ENCODE measurements at regions not wholly inside any gene's neighbourhood (a gene's known extent, or its start where the extent isn't known, plus 50 kb on each side); places are given as distances from the start of the nearest gene placed in this dataset.
"Not testable (repeated sequence)": the region's sequence is repeated elsewhere in the genome, so short reads cannot be mapped to it uniquely, and the experiment has no call there.

DNA sequence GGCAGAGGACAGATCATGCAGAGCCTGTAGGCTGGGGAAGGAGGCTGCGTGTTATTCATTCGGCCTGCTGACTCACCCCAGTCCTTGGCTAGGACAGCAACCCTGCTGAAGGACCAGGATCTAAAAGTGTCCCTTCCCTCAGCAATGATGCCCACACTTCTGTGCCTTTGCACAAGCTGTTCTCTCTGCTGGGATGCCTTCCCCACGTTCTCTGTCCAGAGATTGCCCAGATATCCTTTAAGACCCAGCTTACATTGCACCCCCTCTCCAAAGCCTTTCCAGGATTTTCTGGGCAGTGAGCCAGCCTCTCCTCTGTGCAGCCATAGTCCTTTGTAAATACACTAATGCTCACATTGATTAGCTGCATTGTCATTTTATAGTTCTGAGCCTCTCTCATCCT lies 99.3 kb upstream of the CHD6 start:
- Mint-ChIP-seq H3K36me3 (no peaks in the 10 kb centered on the region), H3K4me1 (no peaks in the 10 kb centered on the region), H3K9me3 (peaks cover 0 to 2% (median 0%) of the 10 kb centered on the region in 9 donors), H3K27ac (no peak overlapping the region), H3K4me3 (no peak overlapping the region), H3K27me3 (peaks cover 9 to 31% (median 12%) of the 10 kb centered on the region in 5 donors)
- POLR2A ChIA-PET = no interaction called here
- ATAC-seq = no peak
- DNase-seq = no peak

DNA sequence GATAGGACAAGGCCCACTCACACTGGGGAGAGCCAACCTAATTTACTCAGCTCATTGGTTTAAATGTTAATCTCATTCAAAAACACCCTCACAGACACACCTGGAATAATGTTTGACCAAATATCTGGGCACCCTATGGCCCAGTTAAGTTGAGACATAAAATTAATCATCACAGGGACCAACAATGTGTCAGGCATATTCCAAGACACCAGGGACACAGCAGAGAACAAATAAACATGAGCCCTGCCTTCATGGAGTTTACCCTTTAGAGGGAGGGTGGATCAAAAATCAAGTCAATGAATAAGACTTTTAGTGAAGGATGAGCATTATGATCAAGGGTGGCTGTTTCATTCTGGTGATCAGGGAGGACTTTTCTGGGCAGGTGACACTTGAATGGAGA lies 98.7 kb upstream of the CHD6 start:
- Mint-ChIP-seq H3K36me3 (no peaks in the 10 kb centered on the region), H3K9me3 (peaks cover 0 to 2% (median 0%) of the 10 kb centered on the region in 9 donors), H3K27me3 (peaks cover 10 to 33% (median 12%) of the 10 kb centered on the region in 5 donors), H3K4me3 (no peak overlapping the region), H3K27ac (no peak overlapping the region), H3K4me1 (no peaks in the 10 kb centered on the region)
- ATAC-seq (no peak), DNase-seq (no peak)
- POLR2A ChIA-PET = interaction anchor here (0.5 kb wide), 1 partner anchor 15 kb away, joined by 4 read pairs; no protein-coding TSS in a partner anchor

GRCh38 chr20:41716436-41716835 lies 98.3 kb upstream of the CHD6 start:
- Mint-ChIP-seq H3K27me3 (peaks cover 10 to 33% (median 13%) of the 10 kb centered on the region in 5 donors), H3K4me3 (no peak overlapping the region), H3K36me3 (no peaks in the 10 kb centered on the region), H3K27ac (no peak overlapping the region), H3K9me3 (peaks cover 0 to 2% (median 0%) of the 10 kb centered on the region in 9 donors), H3K4me1 (no peaks in the 10 kb centered on the region)
- DNase-seq (no peak), ATAC-seq (no peak)
- POLR2A ChIA-PET = interaction anchor here (0.5 kb wide), 1 partner anchor 14 kb away, joined by 4 read pairs; no protein-coding TSS in a partner anchor

- no peak overlapping the region for H3K27ac Mint-ChIP-seq
- peaks cover 0 to 2% (median 0%) of the 10 kb centered on the region in 9 donors for H3K9me3 Mint-ChIP-seq
- DNase-seq (no peak), ATAC-seq (no peak)
- H3K36me3 Mint-ChIP-seq = no peaks in the 10 kb centered on the region
- peaks cover 14 to 33% (median 14%) of the 10 kb centered on the region in 5 donors for H3K27me3 Mint-ChIP-seq
- no peak overlapping the region for H3K4me3 Mint-ChIP-seq
- H3K4me1 Mint-ChIP-seq = no peaks in the 10 kb centered on the region
- POLR2A ChIA-PET = no interaction called here
These were observed 97.3 kb upstream of the CHD6 start for GRCh38 chr20:41715526-41715925.

DNA sequence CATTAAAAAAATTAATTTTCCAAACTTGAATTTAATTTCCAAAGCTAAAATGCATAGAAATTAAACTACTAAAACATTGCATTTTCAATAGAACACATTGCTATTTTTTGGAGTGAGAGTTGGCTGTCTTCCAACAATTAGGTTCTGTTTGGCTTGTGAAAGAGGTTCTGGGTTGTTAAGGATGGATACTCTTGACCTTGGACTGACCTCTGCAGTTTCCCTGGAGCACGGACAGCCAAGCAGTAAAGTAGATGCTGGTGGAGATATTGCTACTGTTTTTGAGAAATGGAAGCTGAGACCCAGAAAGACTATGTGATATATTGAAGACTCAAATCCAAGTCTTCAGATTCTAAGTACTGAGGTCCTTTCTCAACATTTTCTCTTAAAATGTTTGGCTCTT lies 95.9 kb upstream of the CHD6 start:
- H3K4me1 Mint-ChIP-seq = no peaks in the 10 kb centered on the region
- H3K27ac Mint-ChIP-seq = no peak overlapping the region
- no peaks in the 10 kb centered on the region for H3K36me3 Mint-ChIP-seq
- peaks cover 16 to 33% (median 17%) of the 10 kb centered on the region in 5 donors for H3K27me3 Mint-ChIP-seq
- peaks cover 0 to 2% (median 0%) of the 10 kb centered on the region in 9 donors for H3K9me3 Mint-ChIP-seq
- POLR2A ChIA-PET = no interaction called here
- DNase-seq = no peak
- no peak overlapping the region for H3K4me3 Mint-ChIP-seq
- ATAC-seq = no peak

GRCh38 chr20:41704896-41705295 lies 86.7 kb upstream of the CHD6 start:
- Mint-ChIP-seq H3K4me3 (no peak overlapping the region), H3K27ac (no peak overlapping the region), H3K4me1 (no peaks in the 10 kb centered on the region), H3K9me3 (no peaks in the 10 kb centered on the region), H3K36me3 (no peaks in the 10 kb centered on the region), H3K27me3 (peaks cover 0 to 10% (median 6%) of the 10 kb centered on the region in 5 donors)
- ATAC-seq = no peak
- DNase-seq = no peak
- POLR2A ChIA-PET = no interaction called here

DNA sequence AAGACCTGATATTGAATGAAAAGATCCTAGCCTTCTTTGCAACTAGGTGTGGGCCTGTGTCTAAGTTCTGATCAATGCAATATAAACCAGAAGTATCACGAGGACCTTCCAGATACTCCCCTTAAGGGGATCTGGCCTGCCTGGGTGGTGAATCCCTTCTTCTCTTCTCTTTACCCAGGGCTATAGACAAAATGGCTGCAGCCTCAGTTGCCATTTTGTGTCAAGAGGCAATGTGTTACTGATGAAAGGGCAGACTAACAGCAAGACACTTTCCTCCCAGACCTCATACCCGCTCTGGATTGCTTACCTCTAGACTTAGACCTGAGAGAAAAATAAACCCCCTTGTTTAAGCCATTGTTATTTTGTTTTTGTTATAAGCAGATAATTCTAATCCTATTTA lies 84.5 kb upstream of the CHD6 start:
- no peak for ATAC-seq

DNA sequence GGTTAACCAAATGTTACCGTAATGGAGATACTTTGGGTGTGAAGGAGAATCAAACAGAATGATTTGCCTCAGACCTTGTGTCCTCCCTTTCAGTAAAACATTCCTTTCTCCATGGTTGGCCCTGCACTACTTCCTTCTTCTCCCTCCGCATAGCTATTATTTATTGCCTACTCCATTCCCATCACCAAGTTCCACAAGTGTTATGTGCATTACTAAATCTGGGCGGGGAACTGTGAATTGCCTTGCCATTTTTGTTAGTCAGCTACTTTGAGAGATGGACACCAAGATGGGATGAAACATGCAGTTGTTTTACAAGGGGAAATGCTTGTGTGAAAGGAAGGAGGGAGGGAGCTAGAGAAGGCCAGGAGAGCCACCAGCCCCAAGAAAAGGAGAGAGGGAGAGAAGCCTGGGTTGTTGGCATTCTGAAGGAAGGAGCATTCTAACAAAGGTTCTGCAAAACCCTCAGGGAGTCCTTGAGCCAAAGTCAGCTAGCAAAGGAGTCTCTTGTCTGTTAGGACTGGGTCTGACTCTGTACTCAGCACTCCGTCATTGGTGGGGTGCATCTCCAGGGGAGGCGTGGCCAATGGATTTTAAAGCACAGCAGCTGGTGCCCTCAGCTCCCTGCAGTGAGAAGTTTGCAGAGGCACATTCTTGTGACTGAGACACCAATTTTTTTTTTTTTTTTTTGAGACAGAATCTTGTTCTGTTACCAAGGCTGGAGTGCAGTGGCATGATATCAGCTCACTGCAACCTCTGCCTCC lies 83.6 kb upstream of the CHD6 start:
- H3K4me1 Mint-ChIP-seq = peaks cover 0 to 6% (median 3%) of the 10 kb centered on the region in 4 donors
- H3K27ac Mint-ChIP-seq = no peak overlapping the region

More for the DNA sequence above, 84.5 kb upstream of the CHD6 start:
- no peak overlapping the region for H3K4me3 Mint-ChIP-seq
- H3K36me3 Mint-ChIP-seq = no peaks in the 10 kb centered on the region
- H3K4me1 Mint-ChIP-seq = peaks cover 0 to 3% (median 2%) of the 10 kb centered on the region in 4 donors
- no peak overlapping the region for H3K27ac Mint-ChIP-seq
- no peaks in the 10 kb centered on the region for H3K9me3 Mint-ChIP-seq
- peaks cover 2 to 11% (median 4%) of the 10 kb centered on the region in 5 donors for H3K27me3 Mint-ChIP-seq
- no peak for DNase-seq
- POLR2A ChIA-PET = interaction anchor here (0.7 kb wide), 1 partner anchor 14 kb away, joined by 4 read pairs; no protein-coding TSS in a partner anchor

DNA sequence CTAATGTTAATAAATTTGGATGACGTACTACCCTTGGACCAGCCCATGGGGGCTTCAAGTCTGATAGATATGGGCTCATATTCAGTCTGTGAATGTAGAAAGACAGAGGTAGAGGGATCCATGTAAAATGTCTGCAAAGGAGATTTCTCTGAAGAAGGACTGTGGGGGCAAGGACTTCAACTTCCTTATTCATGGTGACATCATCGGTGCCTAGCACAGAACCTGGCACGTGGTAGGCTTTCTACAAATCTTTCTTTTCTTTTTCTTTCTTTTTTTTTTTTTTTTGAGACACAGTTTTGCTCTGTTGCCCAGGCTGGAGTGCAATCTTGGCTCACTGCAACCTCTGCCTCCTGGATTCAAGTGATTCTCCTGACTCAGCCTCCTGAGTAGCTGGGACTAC lies 81.5 kb upstream of the CHD6 start:
- H3K9me3 Mint-ChIP-seq, ATAC-seq, H3K4me3 Mint-ChIP-seq, H3K4me1 Mint-ChIP-seq, H3K36me3 Mint-ChIP-seq, H3K27ac Mint-ChIP-seq, DNase-seq: not testable (repeated sequence)
- POLR2A ChIA-PET = interaction anchor here (0.7 kb wide), 1 partner anchor 20 kb away, joined by 3 read pairs; no protein-coding TSS in a partner anchor
- H3K27me3 Mint-ChIP-seq = peaks cover 3 to 14% (median 4%) of the 10 kb centered on the region in 5 donors

More for the DNA sequence above, 83.6 kb upstream of the CHD6 start:
- ATAC-seq (no peak), DNase-seq (no peak)
- Mint-ChIP-seq H3K9me3 (no peaks in the 10 kb centered on the region), H3K4me3 (no peak overlapping the region), H3K36me3 (no peaks in the 10 kb centered on the region), H3K27me3 (peaks cover 3 to 15% (median 5%) of the 10 kb centered on the region in 5 donors)
- POLR2A ChIA-PET = interaction anchor here (0.7 kb wide), 1 partner anchor 15 kb away, joined by 4 read pairs; no protein-coding TSS in a partner anchor

GRCh38 chr20:41697861-41698559 lies 79.8 kb upstream of the CHD6 start:
- H3K4me1 Mint-ChIP-seq = peaks cover 9 to 14% (median 14%) of the 10 kb centered on the region in 4 donors
- ATAC-seq (no peak), DNase-seq (peak in 5 of 10 donors; percentile 14 to 45 (median 41))
- H3K27me3 Mint-ChIP-seq = peaks cover 3 to 9% (median 4%) of the 10 kb centered on the region in 5 donors
- no peaks in the 10 kb centered on the region for H3K36me3 Mint-ChIP-seq
- peak overlapping the region in 3 of 10 donors; percentile 3 to 55 (median 53) for H3K27ac Mint-ChIP-seq
- no peaks in the 10 kb centered on the region for H3K9me3 Mint-ChIP-seq
- POLR2A ChIA-PET = interaction anchor here (1.2 kb wide), 1 partner anchor 80 kb away, joined by 3 read pairs; the partner anchor contains the start of gene CHD6
- H3K4me3 Mint-ChIP-seq = peak overlapping the region in 1 of 10 donors; percentile 0

GRCh38 chr20:41696428-41696827 lies 78.3 kb upstream of the CHD6 start:
- POLR2A ChIA-PET = no interaction called here

DNA sequence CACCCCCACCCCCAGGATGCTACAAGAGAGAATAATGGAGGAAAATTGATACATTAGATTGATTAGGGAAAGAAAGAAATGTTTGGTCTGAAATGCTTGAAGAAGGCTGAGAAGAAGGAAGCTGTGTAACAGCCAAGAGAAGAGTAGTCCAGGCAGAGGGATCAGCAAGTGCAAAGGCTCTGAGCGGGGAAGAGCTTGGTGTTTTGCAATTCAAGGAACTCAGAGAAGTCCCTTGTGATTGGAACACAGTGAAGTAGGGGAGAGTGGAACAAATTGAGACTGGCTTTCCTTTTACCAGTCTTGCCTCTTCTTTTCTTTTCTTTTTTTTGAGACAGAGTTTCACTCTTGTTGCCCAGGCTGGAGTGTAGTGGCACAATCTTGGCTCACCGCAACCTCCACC lies 76.6 kb upstream of the CHD6 start:
- H3K27me3 Mint-ChIP-seq = peaks cover 3 to 9% (median 4%) of the 10 kb centered on the region in 5 donors
- H3K27ac Mint-ChIP-seq = peak overlapping the region in 7 of 10 donors; percentile 0 to 96 (median 76)
- ATAC-seq (no peak), DNase-seq (no peak)
- H3K36me3 Mint-ChIP-seq = no peaks in the 10 kb centered on the region
- H3K4me1 Mint-ChIP-seq = peaks cover 12 to 21% (median 18%) of the 10 kb centered on the region in 4 donors
- POLR2A ChIA-PET = interaction anchor here (0.9 to 2.4 kb wide), 2 partner anchors 76 to 78 kb away, joined by 3 to 45 read pairs; partner anchors contain the start of gene CHD6
- H3K4me3 Mint-ChIP-seq = peak overlapping the region in 8 of 10 donors; percentile 32 to 97 (median 58)
- no peaks in the 10 kb centered on the region for H3K9me3 Mint-ChIP-seq

More at GRCh38 chr20:41696428-41696827, 78.3 kb upstream of the CHD6 start:
- no peak for ATAC-seq
- Mint-ChIP-seq H3K4me1 (peaks cover 12 to 21% (median 18%) of the 10 kb centered on the region in 4 donors), H3K9me3 (no peaks in the 10 kb centered on the region), H3K27me3 (peaks cover 3 to 9% (median 4%) of the 10 kb centered on the region in 5 donors), H3K4me3 (peak overlapping the region in 1 of 10 donors; percentile 38), H3K36me3 (no peaks in the 10 kb centered on the region), H3K27ac (no peak overlapping the region)
- DNase-seq = no peak

All from naive thymus-derived CD8-positive, alpha-beta T cell (primary cell).